H1 (cell line): ENCODE measurements at regions not wholly inside any gene's neighbourhood (a gene's known extent, or its start where the extent isn't known, plus 50 kb on each side); places are given as distances from the start of the nearest gene placed in this dataset.

ENCODE experiments used
- CTCF ChIA-PET: fragments of 300-600 bp; sonication (Branson Sonifier 250); formaldehyde crosslinking; loops from one replicate; lab custom pipeline; 2021; ENCODE audit not compliant: partially characterized antibody; lab: Charles Lee
- POLR2A ChIA-PET: fragments of 300-600 bp; sonication (Branson Sonifier 250); formaldehyde crosslinking; loops from one replicate; lab custom pipeline; 2021; ENCODE audit warnings: inconsistent platforms; ENCODE audit not compliant: partially characterized antibody; lab: Charles Lee
- DNase-seq, 2 experiments: peaks; one replicate each; pipeline versions ENCODE4 v3.0.0 to v3.0.0-alpha.2; 2010 to 2022; ENCODE audit warnings: low spot score in 2 of 2, low read depth in 1 of 2, mixed read lengths in 1 of 2
- FAIRE-seq: peaks from 2 replicates; lab custom pipeline; 2011; peaks lifted over from hg19 to GRCh38; lab: Jason Lieb, UNC
- H2AFZ ChIP-seq: 2 replicates; pipeline ENCODE4 v1.8.1; 2012; ENCODE audit warnings: low read length, inconsistent platforms
- H2AK5ac ChIP-seq: 2 replicates; pipeline ENCODE4 v1.6.1; 2013; ENCODE audit warnings: low read depth, low read length
- H2BK120ac ChIP-seq: replicated peaks from 2 replicates; pipeline ENCODE3; 2013; ENCODE audit warnings: low read depth, low read length, inconsistent platforms
- H2BK12ac ChIP-seq: 2 replicates; pipeline ENCODE4 v1.6.1; 2013; ENCODE audit warnings: low read depth, low read length
- H2BK15ac ChIP-seq: 2 replicates; pipeline ENCODE4 v1.6.1; 2013; ENCODE audit warnings: low read length
- H2BK20ac ChIP-seq: 2 replicates; pipeline ENCODE4 v1.6.1; 2013; ENCODE audit warnings: low read length
- H2BK5ac ChIP-seq: 2 replicates; pipeline ENCODE4 v1.6.1; 2013; ENCODE audit warnings: low read depth, low read length
- H3K14ac ChIP-seq: 2 replicates; pipeline ENCODE4 v1.6.1; 2013; ENCODE audit warnings: inconsistent platforms; ENCODE audit not compliant: insufficient read length
- H3K18ac ChIP-seq: 2 replicates; pipeline ENCODE4 v1.6.1; 2013; ENCODE audit warnings: low read length; ENCODE audit errors: extremely low read depth
- H3K23ac ChIP-seq: 2 replicates; pipeline ENCODE4 v1.6.1; 2013; ENCODE audit warnings: inconsistent platforms; ENCODE audit not compliant: insufficient read length
- H3K23me2 ChIP-seq: 2 replicates; pipeline ENCODE4 v1.6.1; 2013; ENCODE audit warnings: low read depth, low read length
- H3K27ac ChIP-seq: 2 replicates; pipeline ENCODE4 v1.6.1; 2011; ENCODE audit warnings: low read depth, low read length, inconsistent platforms
- H3K27me3 ChIP-seq, 4 experiments: replicated peaks in 1 of 4; 1 replicate in 1 of 4; 2 replicates in 3 of 4; pipeline versions ENCODE4 v1.6.1 to v1.8.1; 2011 to 2013; ENCODE audit warnings: low read length in 3 of 4, mild to moderate bottlenecking in 3 of 4, inconsistent platforms in 2 of 4, mixed read lengths in 2 of 4, moderate library complexity in 1 of 4; ENCODE audit not compliant: control insufficient read depth in 3 of 4, insufficient read depth in 3 of 4; ENCODE audit errors: extremely low read depth in 1 of 4
- H3K36me3 ChIP-seq, 4 experiments: 2 replicates each; pipeline versions ENCODE4 v1.6.1 to v1.8.1; 2011 to 2013; ENCODE audit warnings: mild to moderate bottlenecking in 4 of 4, low read length in 3 of 4, moderate library complexity in 2 of 4, control low read depth in 1 of 4, inconsistent platforms in 1 of 4; ENCODE audit not compliant: insufficient read depth in 4 of 4, control insufficient read depth in 2 of 4
- H3K4ac ChIP-seq: replicated peaks from 2 replicates; pipeline ENCODE3; 2013; ENCODE audit warnings: low read length, low read depth, mixed read lengths, inconsistent platforms; ENCODE audit not compliant: insufficient read length
- H3K4me1 ChIP-seq, 4 experiments: replicated peaks in 1 of 4; 1 replicate in 1 of 4; 2 replicates in 3 of 4; pipeline versions ENCODE4 v1.6.1 to v1.8.1; 2011 to 2013; ENCODE audit warnings: low read length in 3 of 4, inconsistent platforms in 2 of 4, mixed read lengths in 1 of 4; ENCODE audit not compliant: insufficient read depth in 4 of 4, control insufficient read depth in 3 of 4
- H3K4me2 ChIP-seq, 2 experiments: 2 replicates each; pipeline versions ENCODE4 v1.6.1 to v1.8.1; 2011 to 2013; ENCODE audit warnings: low read depth in 2 of 2, low read length in 2 of 2, control low read depth in 1 of 2, inconsistent platforms in 1 of 2, mild to moderate bottlenecking in 1 of 2; ENCODE audit not compliant: insufficient read depth in 1 of 2
- H3K4me3 ChIP-seq, 4 experiments: fragments of 200-600, 300-600 bp in 1 of 4; sonication (generic), shearing (Covaris generic), sonication (Bioruptor Twin) in 1 of 4; 2 replicates each; pipeline versions ENCODE4 v1.5.1 to v1.8.1; 2011 to 2016; ENCODE audit warnings: low read length in 4 of 4, low read depth in 3 of 4, control low read depth in 2 of 4, inconsistent platforms in 2 of 4, mild to moderate bottlenecking in 2 of 4, mixed read lengths in 1 of 4, moderate library complexity in 1 of 4; ENCODE audit not compliant: insufficient read depth in 2 of 4; ENCODE audit errors: extremely low read depth in 1 of 4
- H3K56ac ChIP-seq: replicated peaks from 2 replicates; pipeline ENCODE3; 2013; ENCODE audit warnings: low read depth, mild to moderate bottlenecking, mixed read lengths, low read length, inconsistent platforms; ENCODE audit not compliant: insufficient read length
- H3K79me1 ChIP-seq: 2 replicates; pipeline ENCODE4 v1.6.1; 2013; ENCODE audit warnings: low read depth, low read length, control low read depth
- H3K79me2 ChIP-seq, 2 experiments: 2 replicates each; pipeline versions ENCODE4 v1.6.1 to v1.8.1; 2012 to 2013; ENCODE audit warnings: low read length in 2 of 2, mild to moderate bottlenecking in 2 of 2, inconsistent platforms in 1 of 2; ENCODE audit not compliant: insufficient read depth in 2 of 2, control insufficient read depth in 1 of 2
- H3K9ac ChIP-seq, 4 experiments: replicated peaks in 1 of 4; 1 replicate in 1 of 4; 2 replicates in 3 of 4; pipeline versions ENCODE4 v1.6.1 to v1.8.1; 2011 to 2013; ENCODE audit warnings: low read depth in 3 of 4, low read length in 3 of 4, control low read depth in 2 of 4, mild to moderate bottlenecking in 2 of 4, moderate library complexity in 2 of 4, inconsistent platforms in 1 of 4; ENCODE audit errors: extremely low read depth in 1 of 4
- H3K9me3 ChIP-seq, 2 experiments: 2 replicates each; pipeline versions ENCODE4 v1.6.1 to v1.8.1; 2012 to 2013; ENCODE audit warnings: mild to moderate bottlenecking in 2 of 2, moderate library complexity in 2 of 2, control low read depth in 1 of 2, inconsistent platforms in 1 of 2, low read depth in 1 of 2, low read length in 1 of 2, mixed read lengths in 1 of 2; ENCODE audit not compliant: insufficient read depth in 2 of 2
- H4K20me1 ChIP-seq, 2 experiments: replicated peaks in 1 of 2; 2 replicates each; pipeline versions ENCODE3 to v1.8.1; 2011 to 2013; ENCODE audit warnings: inconsistent platforms in 2 of 2, low read length in 2 of 2, mild to moderate bottlenecking in 1 of 2; ENCODE audit not compliant: insufficient read depth in 2 of 2, control insufficient read depth in 1 of 2
- H4K5ac ChIP-seq: 2 replicates; pipeline ENCODE4 v1.6.1; 2013; ENCODE audit warnings: low read length, low read depth, mixed read lengths, inconsistent platforms; ENCODE audit not compliant: insufficient read length
- H4K8ac ChIP-seq: 2 replicates; pipeline ENCODE4 v1.8.0; 2013; ENCODE audit warnings: mild to moderate bottlenecking, moderate library complexity, low read length, inconsistent platforms; ENCODE audit not compliant: insufficient read depth; ENCODE audit errors: extremely low read depth
- H4K91ac ChIP-seq: replicated peaks from 2 replicates; pipeline ENCODE3; 2013; ENCODE audit warnings: low read length, mixed read lengths, inconsistent platforms; ENCODE audit not compliant: insufficient read length
- BRCA1 ChIP-seq: IDR thresholded peaks from 2 replicates; pipeline ENCODE4 v1.6.1; 2012; ENCODE audit warnings: low read depth, low read length, improper control_type of control experiment
- CBX5 ChIP-seq: fragments of 300-800, 300-1000 bp; sonication (generic); IDR thresholded peaks from 2 replicates; pipeline ENCODE4 v1.7.1; 2016; ENCODE audit warnings: antibody characterized with exemption, low read length, low read depth
- CREB1 ChIP-seq: IDR thresholded peaks from 2 replicates; pipeline ENCODE4 v1.6.1; 2012; ENCODE audit warnings: inconsistent platforms
- EZH2 ChIP-seq: fragments of 200-600 bp; sonication (generic); IDR thresholded peaks from 2 replicates; pipeline ENCODE4 v1.7.1; 2012; ENCODE audit warnings: low read depth, mild to moderate bottlenecking, moderate library complexity, low read length, inconsistent platforms; ENCODE audit not compliant: severe bottlenecking
- GABPA ChIP-seq: IDR thresholded peaks from 2 replicates; pipeline ENCODE4 v1.6.1; 2011; ENCODE audit warnings: mild to moderate bottlenecking, low read length, moderate library complexity, borderline replicate concordance; ENCODE audit not compliant: insufficient read depth
- GTF2F1 ChIP-seq: IDR thresholded peaks from 2 replicates; pipeline ENCODE4 v1.6.1; 2012; ENCODE audit warnings: low read depth, low read length, improper control_type of control experiment, borderline replicate concordance
- POLR2A ChIP-seq, 2 experiments: IDR thresholded peaks; 1 replicate in 1 of 2; 2 replicates in 1 of 2; pipeline ENCODE4 v1.6.1; 2011; ENCODE audit warnings: low read depth in 2 of 2, low read length in 2 of 2, mild to moderate bottlenecking in 2 of 2; ENCODE audit errors: control extremely low read depth in 1 of 2
- POLR2AphosphoS5 ChIP-seq: IDR thresholded peaks from 2 replicates; pipeline ENCODE4 v1.6.1; 2011; ENCODE audit warnings: low read depth, low read length
- RAD21 ChIP-seq, 2 experiments: IDR thresholded peaks in 1 of 2; conservative IDR thresholded peaks in 1 of 2; 2 replicates each; pipeline ENCODE4 v1.6.1; 2011; ENCODE audit warnings: low read depth in 2 of 2, low read length in 2 of 2, improper control_type of control experiment in 1 of 2, inconsistent platforms in 1 of 2, mild to moderate bottlenecking in 1 of 2, moderate library complexity in 1 of 2
- SAP30 ChIP-seq: fragments of 300-600 bp; sonication (generic); IDR thresholded peaks from 2 replicates; pipeline ENCODE4 v1.7.1; 2012; ENCODE audit warnings: low read length, moderate library complexity, mild to moderate bottlenecking, inconsistent platforms; ENCODE audit not compliant: insufficient read depth, insufficient replicate concordance
- SIX5 ChIP-seq: IDR thresholded peaks from 2 replicates; pipeline ENCODE4 v1.6.1; 2011; ENCODE audit warnings: mild to moderate bottlenecking, low read depth, low read length
- TAF7 ChIP-seq: optimal IDR thresholded peaks from 2 replicates; pipeline ENCODE3; 2011; ENCODE audit warnings: low read depth, mild to moderate bottlenecking, inconsistent platforms, low read length, moderate library complexity, borderline replicate concordance
- TBP ChIP-seq: IDR thresholded peaks from 2 replicates; pipeline ENCODE4 v1.6.1; 2011; ENCODE audit warnings: low read depth, low read length, improper control_type of control experiment
- YY1 ChIP-seq: IDR thresholded peaks from 2 replicates; pipeline ENCODE4 v1.6.1; 2011; ENCODE audit warnings: low read depth, mild to moderate bottlenecking, low read length
- WGBS, 2 experiments: shearing (Covaris generic) in 1 of 2; methylation state at CpG; one replicate each; pipeline versions ENCODE4 v1.1.6 to v1.1.7; 2013 to 2015; ENCODE audit warnings: low lambda C conversion rate in 2 of 2, mixed read lengths in 2 of 2, inconsistent platforms in 1 of 2, low coverage in 1 of 2, missing lambda C conversion rate in 1 of 2; ENCODE audit not compliant: insufficient replicate concordance in 2 of 2, insufficient coverage in 1 of 2, insufficient read length in 1 of 2; ENCODE audit errors: extremely low coverage in 1 of 2, missing lambda C conversion rate in 1 of 2; 5-methylcytosine and 5-hydroxymethylcytosine counted together

GRCh38 chr21:28770867-28771661, 221.6 kb downstream of the LTN1 start:
- Histone ChIP-seq H3K4me1 (no peaks in the 10 kb centered on the region), H4K5ac (no peak overlapping the region), H3K23me2 (no peaks in the 10 kb centered on the region), H3K79me1 (no peaks in the 10 kb centered on the region), H3K4ac (no peak overlapping the region), H3K4me3 (no peak overlapping the region), H2AK5ac (no peak overlapping the region), H3K14ac (no peak overlapping the region), H2BK15ac (no peak overlapping the region), H3K9me3 (0 out of 4 replicates have a peak, but pooled peaks cover 0 to 2% of the 10 kb centered on the region in 2 experiments), H3K56ac (no peak overlapping the region), H3K27ac (no peak overlapping the region), H3K9ac (no peak overlapping the region), H3K79me2 (no peaks in the 10 kb centered on the region), H3K23ac (no peak overlapping the region), H2AFZ (no peak overlapping the region), H3K36me3 (no peaks in the 10 kb centered on the region), H3K27me3 (no peaks in the 10 kb centered on the region), H3K4me2 (no peak overlapping the region), H2BK5ac (no peak overlapping the region), H2BK120ac (no peak overlapping the region), H2BK20ac (no peak overlapping the region), H4K8ac (no peak overlapping the region), H4K91ac (no peak overlapping the region), H2BK12ac (no peak overlapping the region), H3K18ac (no peak overlapping the region), H4K20me1 (no peaks in the 10 kb centered on the region)
- ChIA-PET POLR2A (no interaction called here), CTCF (interaction anchor here (0.6 kb wide), 2 partner anchors 499 to 681 kb away, joined by 3 to 4 read pairs; no protein-coding TSS in a partner anchor)
- FAIRE-seq (no peak), DNase-seq (no peak)
- 90% methylated on average over 5 of the region's 5 CpGs; no CpG with 5 or more reads in 1 of the 2 experiments for WGBS, 2 experiments
- TF ChIP-seq POLR2A (IDR thresholded peaks at IDR 0.05; ENCODE audit: control extremely low read depth in 1 of 2, low read depth in 2 of 2, low read length in 2 of 2): no peak
- no peak for TF ChIP-seq GABPA
- TF ChIP-seq RAD21 (IDR thresholded peaks at IDR 0.05 in 1 of 2, conservative IDR thresholded peaks at IDR 0.05 in 1 of 2; ENCODE audit: low read depth in 2 of 2, low read length in 2 of 2): no peak; a peak in 1 of 4 replicates
- no peak for TF ChIP-seq EZH2
- TF ChIP-seq GTF2F1: no peak
- no peak for TF ChIP-seq TAF7
- TF ChIP-seq BRCA1: no peak
- no peak for TF ChIP-seq SIX5
- no peak for TF ChIP-seq SAP30
- no peak for TF ChIP-seq TBP
- no peak for TF ChIP-seq YY1
- no peak for TF ChIP-seq CREB1
- TF ChIP-seq POLR2AphosphoS5: no peak
- TF ChIP-seq CBX5: no peak
